Breast epithelium (tissue), 4 donors: ENCODE measurements at regions not wholly inside any gene's neighbourhood (a gene's known extent, or its start where the extent isn't known, plus 50 kb on each side); places are given as distances from the start of the nearest gene placed in this dataset.

Experiments used
- DNase-seq, 2 donors: peaks; one replicate each; pipeline ENCODE4 v3.0.0-alpha.2; 2019; ENCODE audit warnings: low spot score in 2 of 2
- H3K27ac ChIP-seq, 2 donors: fragments of 200-600 bp; sonication (generic) in 1 of 2; one replicate each; pipeline ENCODE4 v1.5.1; 2016 to 2019; ENCODE audit warnings: mild to moderate bottlenecking in 1 of 2
- H3K27me3 ChIP-seq, 2 donors: fragments of 200-600 bp; sonication (generic) in 1 of 2; one replicate each; pipeline versions ENCODE4 v1.5.1 to v1.6.0; 2017 to 2019; ENCODE audit warnings: control low read depth in 1 of 2, mild to moderate bottlenecking in 1 of 2
- H3K36me3 ChIP-seq: fragments of 200-600 bp; one replicate; pipeline ENCODE4 v1.5.1; 2019
- H3K4me1 ChIP-seq, 2 donors: fragments of 200-600 bp; sonication (generic); one replicate each; pipeline ENCODE4 v1.5.1; 2016 to 2019; ENCODE audit warnings: control low read depth in 1 of 2
- H3K4me3 ChIP-seq, 3 donors: fragments of 200-600 bp; sonication (generic); 1 replicate in 2 of 3; 2 replicates in 1 of 3; pipeline ENCODE4 v1.5.1; 2016 to 2019; ENCODE audit warnings: mild to moderate bottlenecking in 3 of 3, moderate library complexity in 2 of 3
- H3K9me3 ChIP-seq, 2 donors: fragments of 200-600 bp; sonication (generic) in 1 of 2; one replicate each; pipeline ENCODE4 v1.5.1; 2016 to 2019; ENCODE audit warnings: control low read depth in 1 of 2
- CTCF ChIP-seq, 3 donors: fragments of 450-650 bp; IDR thresholded peaks; one replicate each; pipeline ENCODE4 v1.5.1; 2016 to 2017; ENCODE audit warnings: antibody characterized with exemption in 3 of 3, mild to moderate bottlenecking in 3 of 3, moderate library complexity in 3 of 3
- POLR2A ChIP-seq: fragments of 450-650 bp; IDR thresholded peaks from one replicate; pipeline ENCODE4 v1.6.1; 2016; ENCODE audit warnings: antibody characterized with exemption, mild to moderate bottlenecking, moderate library complexity
- POLR2AphosphoS5 ChIP-seq, 3 donors: sonication (generic); formaldehyde crosslinking; IDR thresholded peaks; one replicate each; pipeline ENCODE4 v1.6.1; 2017; ENCODE audit warnings: antibody characterized with exemption in 3 of 3
- intact Hi-C: fragments of 100-400 bp; cut with DNase I; formaldehyde crosslinking; loops from one replicate; pipeline ENCODE4 v1.15.1; 2023; ENCODE audit warnings: low total_unique reads

- Histone ChIP-seq H3K4me1 (no peaks in the 10 kb centered on the region), H3K9me3 (no peaks in the 10 kb centered on the region), H3K27me3 (no peaks in the 10 kb centered on the region), H3K36me3 (no peaks in the 10 kb centered on the region), H3K4me3 (no peak overlapping the region), H3K27ac (no peak overlapping the region)
- DNase-seq: no peak
- TF ChIP-seq POLR2AphosphoS5 (IDR thresholded peaks at IDR 0.05): no peak
- TF ChIP-seq POLR2A: no peak
- no peak for TF ChIP-seq CTCF (IDR thresholded peaks at IDR 0.05)
- intact Hi-C loops: no loop called here
Observed at GRCh38 chr20:39378776-39379175, 416.6 kb downstream of the DHX35 start.

GRCh38 chr20:39376788-39377187 lies 414.6 kb downstream of the DHX35 start:
- intact Hi-C loops: no loop called here
- H3K36me3 ChIP-seq: no peaks in the 10 kb centered on the region

GRCh38 chr20:39364320-39364719 lies 402.2 kb downstream of the DHX35 start:
- no peaks in the 10 kb centered on the region for H3K36me3 ChIP-seq
- H3K27ac ChIP-seq: no peak overlapping the region
- intact Hi-C loops: no loop called here
- TF ChIP-seq CTCF (IDR thresholded peaks at IDR 0.05) (no peak), POLR2AphosphoS5 (IDR thresholded peaks at IDR 0.05) (no peak), POLR2A (no peak)
- DNase-seq: no peak
- no peaks in the 10 kb centered on the region for H3K9me3 ChIP-seq
- no peaks in the 10 kb centered on the region for H3K27me3 ChIP-seq
- H3K4me3 ChIP-seq: no peak overlapping the region
- no peaks in the 10 kb centered on the region for H3K4me1 ChIP-seq

More at GRCh38 chr20:39376788-39377187, 414.6 kb downstream of the DHX35 start:
- Histone ChIP-seq H3K4me1 (no peaks in the 10 kb centered on the region), H3K27ac (no peak overlapping the region), H3K27me3 (no peaks in the 10 kb centered on the region), H3K9me3 (no peaks in the 10 kb centered on the region), H3K4me3 (no peak overlapping the region)
- no peak for DNase-seq
- TF ChIP-seq POLR2A (no peak), CTCF (IDR thresholded peaks at IDR 0.05) (no peak)

GRCh38 chr20:39359981-39360620 lies 398.0 kb downstream of the DHX35 start:
- intact Hi-C loops: no loop called here
- H3K9me3 ChIP-seq: no peaks in the 10 kb centered on the region

GRCh38 chr20:39358052-39358451 lies 395.9 kb downstream of the DHX35 start:
- intact Hi-C loops: no loop called here
- no peak for DNase-seq
- no peak overlapping the region for H3K27ac ChIP-seq

More at GRCh38 chr20:39359981-39360620, 398.0 kb downstream of the DHX35 start:
- no peaks in the 10 kb centered on the region for H3K36me3 ChIP-seq
- H3K4me1 ChIP-seq: no peaks in the 10 kb centered on the region
- no peak overlapping the region for H3K4me3 ChIP-seq
- H3K27ac ChIP-seq: no peak overlapping the region
- DNase-seq: no peak
- no peaks in the 10 kb centered on the region for H3K27me3 ChIP-seq
- TF ChIP-seq POLR2A: no peak
- no peak for TF ChIP-seq POLR2AphosphoS5 (IDR thresholded peaks at IDR 0.05)
- no peak for TF ChIP-seq CTCF (IDR thresholded peaks at IDR 0.05)

More at GRCh38 chr20:39358052-39358451, 395.9 kb downstream of the DHX35 start:
- TF ChIP-seq POLR2AphosphoS5 (IDR thresholded peaks at IDR 0.05) (no peak), CTCF (IDR thresholded peaks at IDR 0.05) (no peak), POLR2A (no peak)
- no peaks in the 10 kb centered on the region for H3K9me3 ChIP-seq
- no peaks in the 10 kb centered on the region for H3K27me3 ChIP-seq
- H3K4me1 ChIP-seq: no peaks in the 10 kb centered on the region
- no peaks in the 10 kb centered on the region for H3K36me3 ChIP-seq
- H3K4me3 ChIP-seq: no peak overlapping the region
